ENCODE measurements at regions not wholly inside any gene's neighbourhood (a gene's known extent, or its start where the extent isn't known, plus 50 kb on each side); places are given as distances from the start of the nearest gene placed in this dataset.

DNA sequence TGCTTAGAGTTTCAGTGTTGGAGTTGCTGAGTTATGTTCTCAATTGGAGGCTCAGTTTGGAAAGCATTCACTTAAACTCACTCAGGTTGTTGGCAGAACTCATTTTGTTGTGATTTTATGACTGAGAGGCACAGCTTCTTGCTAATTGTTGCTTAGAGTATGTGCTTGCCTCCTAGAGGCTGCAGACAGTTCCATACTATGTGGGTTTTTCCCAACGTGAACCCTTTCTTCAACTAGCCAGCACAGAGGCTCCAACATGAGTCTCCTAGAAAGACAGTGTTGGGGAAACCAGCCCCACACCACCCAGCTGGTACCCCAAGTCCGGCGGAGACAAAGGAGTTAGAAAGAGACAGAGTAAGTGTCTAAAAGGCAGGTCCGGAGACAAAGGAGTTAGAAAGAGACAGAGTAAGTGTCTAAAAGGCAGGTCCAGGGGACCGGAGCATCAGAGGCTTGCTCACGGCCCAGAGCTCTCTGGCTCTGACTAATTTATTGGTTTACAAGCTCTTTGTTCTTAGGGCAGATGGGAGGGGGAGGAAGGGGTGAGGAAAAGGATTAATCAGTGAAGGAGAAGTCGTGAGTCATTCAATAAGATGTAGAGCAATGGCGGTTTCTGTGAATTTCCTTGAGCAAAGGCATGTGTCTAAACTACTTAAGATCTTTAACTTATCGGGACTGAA is 999.7 kb upstream of the LRRTM1 start:
- TF ChIP-seq, protein P1, sequence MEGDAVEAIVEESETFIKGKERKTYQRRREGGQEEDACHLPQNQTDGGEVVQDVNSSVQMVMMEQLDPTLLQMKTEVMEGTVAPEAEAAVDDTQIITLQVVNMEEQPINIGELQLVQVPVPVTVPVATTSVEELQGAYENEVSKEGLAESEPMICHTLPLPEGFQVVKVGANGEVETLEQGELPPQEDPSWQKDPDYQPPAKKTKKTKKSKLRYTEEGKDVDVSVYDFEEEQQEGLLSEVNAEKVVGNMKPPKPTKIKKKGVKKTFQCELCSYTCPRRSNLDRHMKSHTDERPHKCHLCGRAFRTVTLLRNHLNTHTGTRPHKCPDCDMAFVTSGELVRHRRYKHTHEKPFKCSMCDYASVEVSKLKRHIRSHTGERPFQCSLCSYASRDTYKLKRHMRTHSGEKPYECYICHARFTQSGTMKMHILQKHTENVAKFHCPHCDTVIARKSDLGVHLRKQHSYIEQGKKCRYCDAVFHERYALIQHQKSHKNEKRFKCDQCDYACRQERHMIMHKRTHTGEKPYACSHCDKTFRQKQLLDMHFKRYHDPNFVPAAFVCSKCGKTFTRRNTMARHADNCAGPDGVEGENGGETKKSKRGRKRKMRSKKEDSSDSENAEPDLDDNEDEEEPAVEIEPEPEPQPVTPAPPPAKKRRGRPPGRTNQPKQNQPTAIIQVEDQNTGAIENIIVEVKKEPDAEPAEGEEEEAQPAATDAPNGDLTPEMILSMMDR (IDR thresholded peaks at IDR 0.05; ENCODE audit: low read depth, low read length) = no peak
- no peak for DNase-seq (ENCODE audit: low read depth in 2 of 2)
- no peak overlapping the region for H3K4me3 ChIP-seq (replicated peaks in 1 of 2; ENCODE audit: low read depth in 2 of 2, low read length in 2 of 2)

DNA sequence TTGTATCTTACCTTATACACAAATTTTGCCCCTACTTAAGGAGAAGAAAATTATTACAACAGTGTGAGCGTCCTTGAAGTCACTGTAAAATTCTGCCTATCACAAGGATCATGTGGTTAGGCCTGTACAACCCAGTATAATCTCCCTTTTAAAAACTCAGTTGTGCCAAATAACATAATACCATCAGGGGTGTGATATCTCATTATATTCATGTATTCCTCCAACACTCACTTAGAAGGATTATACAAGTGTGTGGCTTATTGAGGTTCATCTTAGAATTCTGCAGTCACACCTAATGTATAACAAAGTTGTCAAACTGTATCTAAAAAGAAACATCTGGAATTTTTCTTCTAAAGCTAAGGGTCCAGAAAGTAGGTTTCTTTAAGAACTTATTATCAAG is 998.8 kb upstream of the LRRTM1 start:
- TF ChIP-seq, protein P1 (IDR thresholded peaks at IDR 0.05; ENCODE audit: low read depth, low read length) = no peak
- DNase-seq (ENCODE audit: low read depth in 2 of 2) = no peak
- H3K4me3 ChIP-seq (replicated peaks in 1 of 2; ENCODE audit: low read depth in 2 of 2, low read length in 2 of 2) = no peak overlapping the region

DNA sequence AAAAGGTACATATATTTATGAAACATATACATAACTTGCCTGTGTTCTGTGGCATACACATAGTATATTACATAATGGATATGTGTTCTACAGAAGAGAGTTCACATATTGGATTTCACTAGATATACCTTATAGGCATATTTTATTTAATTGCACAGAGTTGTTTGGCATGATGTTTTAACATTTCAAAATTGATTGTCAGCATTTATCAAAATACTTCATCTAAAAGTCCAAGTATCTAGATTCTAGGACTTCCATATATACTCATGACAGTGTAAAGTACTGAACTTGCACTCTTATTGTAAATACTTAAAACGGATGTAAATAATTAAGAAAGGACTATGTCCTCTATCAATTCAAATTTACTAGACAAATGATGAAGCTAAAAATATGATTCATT is 995.3 kb upstream of the LRRTM1 start:
- no peak for DNase-seq (ENCODE audit: low read depth in 2 of 2)
- TF ChIP-seq, protein P1 (IDR thresholded peaks at IDR 0.05; ENCODE audit: low read depth, low read length) = no peak
- no peak overlapping the region for H3K4me3 ChIP-seq (replicated peaks in 1 of 2; ENCODE audit: low read depth in 2 of 2, low read length in 2 of 2)

DNA sequence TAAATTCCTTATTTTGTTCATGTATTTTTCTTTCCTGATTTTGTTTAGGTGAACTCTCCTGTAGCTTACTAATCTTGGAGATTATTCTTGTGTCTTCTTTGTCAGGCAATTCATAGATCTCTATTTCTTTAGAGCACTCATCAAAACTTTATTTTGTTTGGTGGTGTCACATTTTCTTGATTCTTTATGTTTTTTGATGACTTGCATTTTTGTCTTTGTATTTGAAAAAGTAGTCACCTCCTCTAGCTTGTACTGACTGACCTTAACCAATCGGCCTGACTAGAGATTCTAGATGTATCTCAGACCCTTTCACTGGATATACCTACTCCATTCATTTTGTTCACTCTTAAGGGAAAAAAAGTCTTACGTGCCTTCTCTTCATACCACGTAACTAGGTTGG is 986.3 kb upstream of the LRRTM1 start:
- no peak for DNase-seq (ENCODE audit: low read depth in 2 of 2)
- TF ChIP-seq, protein P1 (IDR thresholded peaks at IDR 0.05; ENCODE audit: low read depth, low read length) = no peak
- no peak overlapping the region for H3K4me3 ChIP-seq (replicated peaks in 1 of 2; ENCODE audit: low read depth in 2 of 2, low read length in 2 of 2)

DNA sequence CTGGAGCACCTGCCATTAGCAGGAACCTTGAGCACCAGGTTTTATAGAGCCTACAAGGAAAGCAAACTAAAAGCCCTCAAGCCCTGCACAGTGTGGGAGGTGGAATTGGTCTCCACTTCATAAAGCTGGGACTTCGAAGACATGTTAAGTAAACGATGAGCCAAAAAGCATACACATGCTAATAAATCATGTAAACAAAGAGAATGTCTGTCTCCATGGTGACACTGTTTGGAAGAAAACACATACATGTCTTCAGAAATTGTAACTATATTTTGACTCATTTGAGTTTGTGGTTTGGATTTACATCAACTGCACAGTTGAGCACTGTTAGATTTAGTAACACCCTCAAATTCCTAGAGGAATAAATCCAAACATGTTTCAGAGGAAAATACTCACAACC is 978.5 kb upstream of the LRRTM1 start:
- no peak for DNase-seq (ENCODE audit: low read depth in 2 of 2)
- TF ChIP-seq, protein P1 (IDR thresholded peaks at IDR 0.05; ENCODE audit: low read depth, low read length) = no peak
- no peak overlapping the region for H3K4me3 ChIP-seq (replicated peaks in 1 of 2; ENCODE audit: low read depth in 2 of 2, low read length in 2 of 2)

DNA sequence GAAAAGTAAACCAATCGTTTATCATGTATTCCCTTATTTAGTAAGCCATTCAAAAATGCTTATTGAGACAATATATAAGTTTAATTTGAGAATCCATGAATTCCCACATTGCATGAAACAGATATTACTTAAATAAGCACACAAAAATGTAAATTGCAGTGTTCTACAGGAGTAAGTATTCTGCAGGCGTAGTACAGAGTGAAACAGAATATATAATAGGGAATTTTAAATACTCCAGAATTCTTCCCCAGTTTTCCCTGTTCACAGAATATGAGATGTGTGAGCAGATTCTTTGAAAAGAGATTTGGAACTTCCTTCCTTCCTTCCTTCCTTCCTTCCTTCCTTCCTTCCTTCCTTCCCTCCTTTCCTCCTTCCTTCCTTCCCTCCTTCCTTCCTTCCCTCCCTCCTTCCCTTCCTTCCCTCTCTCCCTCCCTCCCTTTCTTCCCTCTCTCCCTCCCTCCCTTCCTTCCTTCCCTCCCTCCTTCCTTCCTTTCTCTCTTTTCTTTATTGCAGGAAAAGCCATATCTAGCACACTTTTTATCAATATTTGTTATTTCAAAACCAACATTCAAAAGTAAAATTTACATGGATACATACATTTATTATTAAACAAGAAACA is 977.7 kb upstream of the LRRTM1 start:
- DNase-seq (ENCODE audit: low read depth in 2 of 2) = no peak
- TF ChIP-seq, protein P1 (IDR thresholded peaks at IDR 0.05; ENCODE audit: low read depth, low read length) = no peak
- no peak overlapping the region for H3K4me3 ChIP-seq (replicated peaks in 1 of 2; ENCODE audit: low read depth in 2 of 2, low read length in 2 of 2)
